ENCODE measurements at regions not wholly inside any gene's neighbourhood (a gene's known extent, or its start where the extent isn't known, plus 50 kb on each side); places are given as distances from the start of the nearest gene placed in this dataset.

DNA sequence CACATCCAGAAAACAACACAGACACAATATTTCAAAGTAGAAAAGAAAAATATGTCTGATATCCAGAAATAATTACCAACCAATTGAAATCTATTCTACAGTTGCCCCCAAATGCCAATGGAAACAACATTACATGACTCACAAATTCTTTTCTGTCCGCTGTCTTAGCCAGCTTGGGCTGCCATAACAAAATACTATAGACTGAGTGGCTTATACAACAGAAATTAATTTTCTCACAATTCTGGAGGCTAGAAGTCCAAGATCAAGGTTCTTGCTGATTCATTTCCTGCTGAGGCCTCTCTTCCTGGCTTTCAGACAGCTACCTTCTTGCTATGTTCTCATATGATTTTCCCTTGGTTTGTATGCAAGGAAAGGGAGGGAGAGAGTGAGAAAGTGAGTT, 698.1 kb downstream of the DHX35 start:
- TF ChIP-seq POLR2A (IDR thresholded peaks at IDR 0.05; ENCODE audit: low read length): no peak
- no peak for TF ChIP-seq GATA1 (IDR thresholded peaks at IDR 0.05; ENCODE audit: low read depth, low read length)
